HEK293T (cell line): ENCODE measurements at regions not wholly inside any gene's neighbourhood (a gene's known extent, or its start where the extent isn't known, plus 50 kb on each side); places are given as distances from the start of the nearest gene placed in this dataset.

Experiments used
- ARNT ChIP-seq: fragments of 450-650 bp; IDR thresholded peaks from 2 replicates; pipeline ENCODE4 v1.6.1; 2017; ENCODE audit warnings: mild to moderate bottlenecking
- BHLHE40 ChIP-seq: fragments of 450-650 bp; IDR thresholded peaks from 2 replicates; pipeline ENCODE4 v1.6.1; 2016; ENCODE audit warnings: mild to moderate bottlenecking, moderate library complexity, borderline replicate concordance
- CTBP1 ChIP-seq: fragments of 450-650 bp; IDR thresholded peaks from 2 replicates; pipeline ENCODE4 v1.6.1; 2016; ENCODE audit warnings: borderline replicate concordance
- FOXA1 ChIP-seq: fragments of 450-650 bp; IDR thresholded peaks from 2 replicates; pipeline ENCODE4 v1.6.1; 2016; ENCODE audit warnings: mild to moderate bottlenecking
- FOXK2 ChIP-seq: fragments of 450-650 bp; IDR thresholded peaks from 2 replicates; pipeline ENCODE4 v1.6.1; 2016; ENCODE audit warnings: mild to moderate bottlenecking
- FOXM1 ChIP-seq: fragments of 450-650 bp; IDR thresholded peaks from 2 replicates; pipeline ENCODE4 v1.6.1; 2017; ENCODE audit warnings: mild to moderate bottlenecking, borderline replicate concordance
- HDGF ChIP-seq: fragments of 450-650 bp; IDR thresholded peaks from 2 replicates; pipeline ENCODE4 v1.6.1; 2017; ENCODE audit warnings: antibody characterized with exemption, borderline replicate concordance
- L3MBTL2 ChIP-seq: fragments of 450-650 bp; conservative IDR thresholded peaks from 2 replicates; pipeline ENCODE4 v1.6.1; 2016; ENCODE audit warnings: mild to moderate bottlenecking
- NFRKB ChIP-seq: fragments of 450-650 bp; IDR thresholded peaks from 2 replicates; pipeline ENCODE4 v1.6.1; 2016; ENCODE audit warnings: mild to moderate bottlenecking, moderate library complexity
- SP1 ChIP-seq: fragments of 450-650 bp; IDR thresholded peaks from 2 replicates; pipeline ENCODE4 v1.6.1; 2017
- SUZ12 ChIP-seq: fragments of 450-650 bp; IDR thresholded peaks from 2 replicates; pipeline ENCODE4 v1.6.1; 2016; ENCODE audit warnings: mild to moderate bottlenecking

GRCh38 chr3:107927361-107928083 lies 163.3 kb downstream of the CD47 start:
- TF ChIP-seq SUZ12 (no peak), FOXM1 (no peak), SP1 (no peak), HDGF (no peak), ARNT (peak; percentile 90), NFRKB (no peak), BHLHE40 (no peak), FOXK2 (no peak), FOXA1 (no peak), CTBP1 (no peak), L3MBTL2 (peak; percentile 82)
